NB4 (cell line): ENCODE measurements at regions not wholly inside any gene's neighbourhood (a gene's known extent, or its start where the extent isn't known, plus 50 kb on each side); places are given as distances from the start of the nearest gene placed in this dataset.

Experiments
- DNase-seq: peaks from one replicate; pipeline ENCODE4 v3.0.0; 2010; ENCODE audit warnings: low read depth
- H3K4me3 ChIP-seq: one replicate; pipeline ENCODE4 v1.5.1; 2011; ENCODE audit warnings: mild to moderate bottlenecking, low read depth, low read length, moderate library complexity
- MAX ChIP-seq: IDR thresholded peaks from 2 replicates; pipeline ENCODE4 v1.6.1; 2011; ENCODE audit warnings: low read depth, low read length
- MYC ChIP-seq: IDR thresholded peaks from 2 replicates; pipeline ENCODE4 v1.6.1; 2011; ENCODE audit warnings: low read depth, low read length
- POLR2A ChIP-seq: IDR thresholded peaks from 2 replicates; pipeline ENCODE4 v1.6.1; 2011; ENCODE audit warnings: mild to moderate bottlenecking; ENCODE audit not compliant: insufficient read length; ENCODE audit errors: extremely low read depth
- TF ChIP-seq, protein P1 (sequence below): IDR thresholded peaks from one replicate; pipeline ENCODE4 v1.5.1; 2012; ENCODE audit warnings: low read depth, low read length

- TF ChIP-seq MYC (no peak), MAX (no peak), POLR2A (no peak)
- TF ChIP-seq, protein P1, sequence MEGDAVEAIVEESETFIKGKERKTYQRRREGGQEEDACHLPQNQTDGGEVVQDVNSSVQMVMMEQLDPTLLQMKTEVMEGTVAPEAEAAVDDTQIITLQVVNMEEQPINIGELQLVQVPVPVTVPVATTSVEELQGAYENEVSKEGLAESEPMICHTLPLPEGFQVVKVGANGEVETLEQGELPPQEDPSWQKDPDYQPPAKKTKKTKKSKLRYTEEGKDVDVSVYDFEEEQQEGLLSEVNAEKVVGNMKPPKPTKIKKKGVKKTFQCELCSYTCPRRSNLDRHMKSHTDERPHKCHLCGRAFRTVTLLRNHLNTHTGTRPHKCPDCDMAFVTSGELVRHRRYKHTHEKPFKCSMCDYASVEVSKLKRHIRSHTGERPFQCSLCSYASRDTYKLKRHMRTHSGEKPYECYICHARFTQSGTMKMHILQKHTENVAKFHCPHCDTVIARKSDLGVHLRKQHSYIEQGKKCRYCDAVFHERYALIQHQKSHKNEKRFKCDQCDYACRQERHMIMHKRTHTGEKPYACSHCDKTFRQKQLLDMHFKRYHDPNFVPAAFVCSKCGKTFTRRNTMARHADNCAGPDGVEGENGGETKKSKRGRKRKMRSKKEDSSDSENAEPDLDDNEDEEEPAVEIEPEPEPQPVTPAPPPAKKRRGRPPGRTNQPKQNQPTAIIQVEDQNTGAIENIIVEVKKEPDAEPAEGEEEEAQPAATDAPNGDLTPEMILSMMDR: no peak
- no peak overlapping the region for H3K4me3 ChIP-seq
- DNase-seq: no peak
Observed at GRCh38 chr6:78400076-78400475, 467.3 kb upstream of the IRAK1BP1 start.

- no peak for TF ChIP-seq POLR2A
- TF ChIP-seq MAX: no peak
- TF ChIP-seq MYC: no peak
- TF ChIP-seq, protein P1: no peak
- no peak overlapping the region for H3K4me3 ChIP-seq
- no peak for DNase-seq
Observed at GRCh38 chr6:78427386-78427785, 440.0 kb upstream of the IRAK1BP1 start.

GRCh38 chr6:78430521-78430920, 436.8 kb upstream of the IRAK1BP1 start:
- H3K4me3 ChIP-seq: no peak overlapping the region
- DNase-seq: no peak
- TF ChIP-seq, protein P1: no peak
- TF ChIP-seq MAX (no peak), MYC (no peak), POLR2A (no peak)

- no peak overlapping the region for H3K4me3 ChIP-seq
- no peak for TF ChIP-seq MYC
- TF ChIP-seq, protein P1: no peak
- TF ChIP-seq MAX: no peak
- no peak for TF ChIP-seq POLR2A
- DNase-seq: no peak
Observed at GRCh38 chr6:78435671-78436070, 431.7 kb upstream of the IRAK1BP1 start.

DNA sequence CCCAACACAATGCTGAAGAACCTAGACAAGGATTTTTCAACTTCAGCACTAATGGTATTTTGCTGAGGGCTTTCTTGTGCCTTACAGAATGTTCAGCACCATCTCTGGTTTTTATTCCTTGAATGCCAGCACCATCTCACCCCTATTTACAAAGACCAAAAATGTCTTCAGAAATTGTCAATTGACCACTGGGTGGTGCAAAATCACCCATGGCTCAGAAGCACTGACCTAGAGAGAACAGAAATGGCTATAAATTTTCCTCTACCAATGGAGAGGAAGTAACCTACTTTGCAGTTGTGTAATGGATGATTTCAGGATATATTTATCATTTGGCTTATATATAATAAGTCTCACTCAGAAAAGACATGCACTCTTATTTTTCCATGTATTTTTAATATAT, 431.0 kb upstream of the IRAK1BP1 start:
- H3K4me3 ChIP-seq: no peak overlapping the region
- peak; percentile 34 for DNase-seq
- TF ChIP-seq, protein P1: peak; percentile 24
- no peak for TF ChIP-seq MYC

DNA sequence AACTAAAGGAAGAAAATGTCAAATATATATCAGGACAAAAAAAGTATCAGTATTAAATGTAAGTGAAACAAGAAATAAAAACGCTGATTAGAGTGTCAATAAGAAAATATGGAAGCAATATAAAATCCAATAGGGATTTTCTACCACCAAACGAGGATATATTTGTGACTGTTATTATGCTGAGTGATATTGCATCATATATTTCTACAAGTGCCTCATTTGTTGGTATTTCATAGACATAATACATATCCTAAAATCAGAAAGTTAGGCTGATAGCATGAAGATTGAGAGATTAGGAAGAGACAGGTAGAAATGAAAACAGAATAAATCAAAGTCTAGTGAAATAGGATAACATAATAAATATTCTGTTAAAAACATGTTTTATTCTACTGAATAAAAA, 429.2 kb upstream of the IRAK1BP1 start:
- H3K4me3 ChIP-seq: no peak overlapping the region
- TF ChIP-seq POLR2A (no peak), MYC (no peak)
- TF ChIP-seq, protein P1: no peak
- DNase-seq: no peak
